ENCODE measurements at regions not wholly inside any gene's neighbourhood (a gene's known extent, or its start where the extent isn't known, plus 50 kb on each side); places are given as distances from the start of the nearest gene placed in this dataset.

- Histone ChIP-seq H3K9me3 (no peaks in the 10 kb centered on the region), H3K27ac (peak overlapping the region; percentile 7), H3K4me3 (peak overlapping the region; percentile 40), H3K4me1 (peaks cover 8% of the 10 kb centered on the region), H3K36me3 (no peaks in the 10 kb centered on the region), H3K27me3 (ENCODE audit: low read depth) (no peaks in the 10 kb centered on the region)
- intact Hi-C loops (cut with DNase I), result no loop called here
- DNase-seq, result no peak
- ATAC-seq, result peak in 1 of 2 donors; percentile 36
- TF ChIP-seq, protein P1, sequence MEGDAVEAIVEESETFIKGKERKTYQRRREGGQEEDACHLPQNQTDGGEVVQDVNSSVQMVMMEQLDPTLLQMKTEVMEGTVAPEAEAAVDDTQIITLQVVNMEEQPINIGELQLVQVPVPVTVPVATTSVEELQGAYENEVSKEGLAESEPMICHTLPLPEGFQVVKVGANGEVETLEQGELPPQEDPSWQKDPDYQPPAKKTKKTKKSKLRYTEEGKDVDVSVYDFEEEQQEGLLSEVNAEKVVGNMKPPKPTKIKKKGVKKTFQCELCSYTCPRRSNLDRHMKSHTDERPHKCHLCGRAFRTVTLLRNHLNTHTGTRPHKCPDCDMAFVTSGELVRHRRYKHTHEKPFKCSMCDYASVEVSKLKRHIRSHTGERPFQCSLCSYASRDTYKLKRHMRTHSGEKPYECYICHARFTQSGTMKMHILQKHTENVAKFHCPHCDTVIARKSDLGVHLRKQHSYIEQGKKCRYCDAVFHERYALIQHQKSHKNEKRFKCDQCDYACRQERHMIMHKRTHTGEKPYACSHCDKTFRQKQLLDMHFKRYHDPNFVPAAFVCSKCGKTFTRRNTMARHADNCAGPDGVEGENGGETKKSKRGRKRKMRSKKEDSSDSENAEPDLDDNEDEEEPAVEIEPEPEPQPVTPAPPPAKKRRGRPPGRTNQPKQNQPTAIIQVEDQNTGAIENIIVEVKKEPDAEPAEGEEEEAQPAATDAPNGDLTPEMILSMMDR (IDR thresholded peaks at IDR 0.05), result no peak
Measured at GRCh38 chr12:42691991-42692557, 102.5 kb upstream of the PRICKLE1 start.

GRCh38 chr12:42690264-42690663, 100.7 kb upstream of the PRICKLE1 start:
- Histone ChIP-seq H3K27ac (no peak overlapping the region), H3K27me3 (ENCODE audit: low read depth) (no peaks in the 10 kb centered on the region), H3K4me1 (peaks cover 2% of the 10 kb centered on the region), H3K4me3 (no peak overlapping the region), H3K9me3 (no peaks in the 10 kb centered on the region), H3K36me3 (no peaks in the 10 kb centered on the region)
- intact Hi-C loops (cut with DNase I), result no loop called here
- ATAC-seq (no peak), DNase-seq (no peak)
- TF ChIP-seq, protein P1 (IDR thresholded peaks at IDR 0.05), result no peak

DNA sequence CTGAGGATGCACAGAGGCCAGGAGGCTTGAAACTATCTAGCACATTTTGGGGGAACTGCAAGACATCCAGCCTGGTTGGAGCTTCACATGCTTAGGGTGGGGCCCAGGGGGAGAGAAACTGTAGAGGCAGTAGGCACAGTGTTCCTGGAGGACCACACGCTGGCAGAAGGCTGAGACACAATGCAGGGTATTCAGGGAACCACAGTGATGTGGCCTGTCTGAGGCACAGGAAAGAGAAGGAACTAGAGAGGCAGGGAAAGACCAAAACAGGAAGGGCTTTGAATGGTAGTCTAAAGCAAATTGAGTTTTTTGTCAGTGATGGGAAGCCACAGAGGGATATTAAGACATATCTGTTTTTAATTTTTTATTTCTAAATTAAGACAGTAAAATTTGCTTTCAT, 100.2 kb upstream of the PRICKLE1 start:
- no peak overlapping the region for H3K4me3 ChIP-seq
- TF ChIP-seq, protein P1 (IDR thresholded peaks at IDR 0.05), result no peak
- ATAC-seq, result no peak
- H3K27me3 ChIP-seq (ENCODE audit: low read depth), result no peaks in the 10 kb centered on the region
- H3K27ac ChIP-seq, result no peak overlapping the region
- no peaks in the 10 kb centered on the region for H3K9me3 ChIP-seq
- DNase-seq, result no peak
- intact Hi-C loops (cut with DNase I), result no loop called here
- no peaks in the 10 kb centered on the region for H3K4me1 ChIP-seq
- H3K36me3 ChIP-seq, result no peaks in the 10 kb centered on the region

DNA sequence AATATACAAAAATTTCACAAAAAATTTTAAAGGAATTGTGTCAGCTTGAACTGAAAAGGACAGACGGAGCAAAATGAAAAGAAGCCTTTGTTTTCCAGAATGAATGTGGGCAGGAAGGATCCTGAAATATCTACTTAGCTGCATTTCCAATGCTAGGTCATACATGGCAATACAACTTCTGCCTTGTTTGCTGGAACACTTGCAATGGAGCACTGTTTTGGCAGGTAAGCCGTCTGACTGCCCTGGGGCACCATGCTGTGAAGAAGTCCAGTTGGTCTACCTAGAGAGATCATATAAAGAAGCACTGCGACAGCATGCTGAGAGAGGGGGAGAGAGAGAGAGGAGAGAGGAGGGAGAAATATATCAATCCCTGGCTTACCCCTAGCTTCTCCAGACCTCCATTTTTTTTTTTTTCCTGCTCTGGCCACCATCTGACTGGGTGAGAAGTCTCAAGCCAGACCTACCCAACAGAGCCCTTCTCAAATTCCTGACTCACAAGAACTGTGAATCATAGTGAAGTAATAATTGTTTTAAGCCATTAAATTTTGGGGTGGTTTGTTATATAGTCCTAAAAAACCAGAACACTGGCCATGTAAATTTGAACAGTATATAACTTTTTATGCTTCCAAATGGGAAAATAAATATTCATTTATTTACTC, 97.1 kb upstream of the PRICKLE1 start:
- intact Hi-C loops (cut with DNase I), result no loop called here
- no peaks in the 10 kb centered on the region for H3K27me3 ChIP-seq (ENCODE audit: low read depth)
- ATAC-seq (no peak), DNase-seq (no peak)
- H3K4me3 ChIP-seq, result no peak overlapping the region
- H3K27ac ChIP-seq, result no peak overlapping the region
- H3K36me3 ChIP-seq, result no peaks in the 10 kb centered on the region
- no peaks in the 10 kb centered on the region for H3K4me1 ChIP-seq
- no peaks in the 10 kb centered on the region for H3K9me3 ChIP-seq
- TF ChIP-seq, protein P1 (IDR thresholded peaks at IDR 0.05), result no peak

DNA sequence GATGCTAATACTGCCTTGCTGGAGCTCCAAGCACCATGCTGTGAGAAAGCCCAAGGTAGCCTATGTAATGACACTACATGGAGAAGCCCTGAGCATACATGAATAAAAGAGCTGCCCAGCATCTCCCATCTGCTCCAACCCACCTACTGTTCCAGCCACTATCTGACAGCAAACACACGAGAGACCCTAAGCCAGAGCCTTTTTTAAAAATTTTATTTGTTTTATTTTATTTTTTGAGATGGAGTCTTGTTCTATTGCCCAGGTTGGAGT, 95.2 kb upstream of the PRICKLE1 start:
- Histone ChIP-seq H3K4me1 (no peaks in the 10 kb centered on the region), H3K9me3 (no peaks in the 10 kb centered on the region), H3K27me3 (ENCODE audit: low read depth) (no peaks in the 10 kb centered on the region), H3K27ac (no peak overlapping the region), H3K4me3 (no peak overlapping the region), H3K36me3 (no peaks in the 10 kb centered on the region)
- DNase-seq (no peak), ATAC-seq (no peak)
- TF ChIP-seq, protein P1 (IDR thresholded peaks at IDR 0.05), result no peak
- intact Hi-C loops (cut with DNase I), result no loop called here

All from lower lobe of right lung (tissue), 2 donors.